HEK293T (cell line): ENCODE measurements at regions not wholly inside any gene's neighbourhood (a gene's known extent, or its start where the extent isn't known, plus 50 kb on each side); places are given as distances from the start of the nearest gene placed in this dataset.

Experiments used
- TARDBP ChIP-seq: fragments of 450-650 bp; IDR thresholded peaks from 2 replicates; pipeline ENCODE4 v1.6.1; 2016
- ZNF384 ChIP-seq: fragments of 450-650 bp; IDR thresholded peaks from 2 replicates; pipeline ENCODE4 v1.6.1; 2016

DNA sequence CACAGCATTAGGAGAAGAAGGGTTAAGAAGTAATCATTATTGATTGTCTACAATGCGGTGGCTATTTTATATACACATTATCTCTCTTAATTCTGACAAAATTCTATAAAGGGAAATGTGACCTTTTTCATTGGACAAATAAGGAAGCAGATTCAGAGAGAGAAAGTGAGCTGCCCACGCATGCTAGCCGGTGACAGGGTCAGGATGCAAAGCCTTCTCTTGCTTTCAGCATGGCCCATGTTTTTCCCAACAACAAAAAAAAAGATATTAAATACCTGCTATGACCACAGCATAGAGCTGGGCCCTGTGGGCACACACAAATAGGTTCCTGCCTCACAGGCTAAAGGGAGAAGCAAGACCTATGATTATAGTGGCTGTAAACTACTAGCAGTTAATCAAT lies 66.8 kb downstream of the PPP1R3C start:
- TF ChIP-seq TARDBP, result no peak
- TF ChIP-seq ZNF384, result no peak
